ENCODE measurements at regions not wholly inside any gene's neighbourhood (a gene's known extent, or its start where the extent isn't known, plus 50 kb on each side); places are given as distances from the start of the nearest gene placed in this dataset.

- DNase-seq = no peak
Measured at GRCh38 chr2:104444392-104444791, 409.5 kb upstream of the POU3F3 start.

DNA sequence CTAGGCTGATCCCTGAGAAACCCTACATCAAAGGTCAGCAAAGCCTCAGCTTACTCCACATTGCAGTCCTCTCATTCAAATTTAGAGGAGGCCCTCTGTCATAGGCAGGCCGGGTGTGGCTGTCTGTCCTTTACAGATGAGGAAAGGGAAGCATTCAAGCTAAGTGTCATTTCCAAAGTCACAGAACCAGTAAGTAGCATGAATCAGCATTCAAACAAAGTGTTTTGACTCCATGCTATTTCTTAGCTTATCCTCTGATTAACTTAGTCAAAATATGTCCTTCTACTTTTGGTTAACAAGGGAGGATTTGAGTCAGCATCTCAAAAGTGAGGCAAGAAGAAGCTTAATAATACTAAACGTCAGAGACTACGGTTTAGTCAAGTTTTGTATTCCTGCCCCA, 409.0 kb upstream of the POU3F3 start:
- no peak for DNase-seq

DNA sequence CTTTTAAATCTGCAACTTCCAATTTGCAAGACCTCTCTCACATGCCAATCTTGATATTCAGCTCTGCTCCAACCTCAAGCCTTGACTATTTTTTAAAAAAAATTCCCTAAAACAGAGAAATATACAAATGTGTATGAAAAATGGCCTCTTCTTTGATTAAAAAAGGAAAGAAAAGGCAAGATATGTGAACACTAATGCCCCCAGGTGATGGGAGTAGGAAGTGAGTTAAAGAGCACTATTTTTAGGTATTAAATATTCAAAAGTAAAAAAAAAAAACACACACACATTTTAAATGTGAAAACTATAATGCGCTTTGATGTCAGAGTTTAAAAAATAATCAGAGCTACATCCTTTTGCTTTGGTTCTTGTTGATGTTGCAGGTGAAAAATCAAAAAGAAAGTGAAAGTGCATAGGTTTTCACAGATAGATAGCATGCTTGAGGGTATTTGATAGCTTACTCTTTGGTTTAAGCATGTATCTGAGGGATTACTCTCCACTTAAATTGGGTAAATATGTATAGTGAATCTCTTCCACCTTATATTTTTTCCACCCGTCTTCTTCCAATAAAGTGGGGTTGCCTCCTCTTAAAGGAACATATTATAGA, 406.0 kb upstream of the POU3F3 start:
- no peak for DNase-seq

- no peak for DNase-seq
Measured at GRCh38 chr2:104448661-104449440, 405.1 kb upstream of the POU3F3 start.

GRCh38 chr2:104452558-104452957, 401.4 kb upstream of the POU3F3 start:
- no peak for DNase-seq

GRCh38 chr2:104462731-104463130, 391.2 kb upstream of the POU3F3 start:
- no peak for DNase-seq

GRCh38 chr2:104465981-104466380, 387.9 kb upstream of the POU3F3 start:
- no peak for DNase-seq

DNA sequence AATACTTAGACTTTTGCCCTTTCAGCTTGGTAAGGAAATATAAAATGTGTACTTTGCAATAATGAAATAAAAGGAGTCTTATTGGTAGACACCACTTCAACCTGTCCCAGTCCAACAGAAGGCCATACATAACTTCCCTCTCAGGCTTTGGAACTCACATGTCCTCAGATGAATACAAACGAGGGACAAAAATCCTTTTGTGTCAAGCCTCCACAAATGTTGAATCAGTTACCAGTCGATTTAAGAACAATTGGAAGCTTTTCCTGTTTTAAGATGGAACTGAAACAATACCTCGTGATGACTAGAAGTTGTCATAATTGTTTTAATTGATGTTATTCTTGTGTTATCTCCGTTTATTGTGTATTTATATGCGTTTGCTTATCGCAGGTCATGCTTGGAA, 385.1 kb upstream of the POU3F3 start:
- DNase-seq = no peak

- DNase-seq = no peak
Measured at GRCh38 chr2:104472076-104472475, 381.8 kb upstream of the POU3F3 start.

- no peak for DNase-seq
Measured at GRCh38 chr2:104473546-104473945, 380.4 kb upstream of the POU3F3 start.

GRCh38 chr2:104474716-104475115, 379.2 kb upstream of the POU3F3 start:
- no peak for DNase-seq

GRCh38 chr2:104476075-104476474, 377.8 kb upstream of the POU3F3 start:
- no peak for DNase-seq

DNA sequence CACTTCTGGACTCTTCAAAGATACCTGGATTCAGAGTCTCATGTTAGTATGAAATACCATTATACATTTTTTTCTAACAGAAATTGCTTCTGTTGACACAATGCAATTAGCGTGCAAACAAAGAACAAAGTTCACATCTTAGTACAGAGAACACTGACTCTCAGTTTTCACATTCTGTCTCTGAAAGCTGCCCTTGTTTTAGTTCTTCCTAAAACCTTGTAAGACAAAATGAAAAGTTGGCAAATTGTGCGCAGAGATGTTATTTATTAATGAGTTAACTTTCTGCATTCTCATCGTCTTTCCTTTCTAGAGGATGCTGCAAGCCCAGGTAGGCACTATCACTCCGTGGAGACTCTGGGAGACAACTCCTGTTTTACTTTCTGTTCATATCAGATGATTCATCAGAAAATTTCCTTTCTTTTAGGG, 377.3 kb upstream of the POU3F3 start:
- no peak for DNase-seq

GRCh38 chr2:104481341-104481740, 372.6 kb upstream of the POU3F3 start:
- DNase-seq = no peak

GRCh38 chr2:104487366-104487765, 366.5 kb upstream of the POU3F3 start:
- DNase-seq = no peak

- no peak for DNase-seq
Measured at GRCh38 chr2:104493698-104494097, 360.2 kb upstream of the POU3F3 start.

DNA sequence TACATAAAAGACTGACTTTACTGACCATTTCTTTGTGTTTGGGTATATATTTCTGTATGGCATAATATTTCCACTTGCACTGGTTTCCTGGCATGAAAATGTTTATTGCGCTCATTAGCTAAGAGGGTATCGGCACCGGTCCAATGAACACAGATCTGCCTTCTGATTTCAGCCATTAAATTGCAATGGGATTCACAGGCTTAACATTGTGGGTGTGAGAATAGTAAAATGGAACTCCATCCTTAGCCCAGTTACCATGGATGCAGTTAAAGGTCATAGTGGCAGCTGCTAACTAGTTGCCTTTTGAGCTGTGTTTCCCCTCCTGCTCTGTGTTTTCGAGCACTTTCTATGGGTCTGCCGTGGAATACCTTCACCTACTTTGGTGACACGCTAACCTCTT, 352.6 kb upstream of the POU3F3 start:
- no peak for DNase-seq

DNA sequence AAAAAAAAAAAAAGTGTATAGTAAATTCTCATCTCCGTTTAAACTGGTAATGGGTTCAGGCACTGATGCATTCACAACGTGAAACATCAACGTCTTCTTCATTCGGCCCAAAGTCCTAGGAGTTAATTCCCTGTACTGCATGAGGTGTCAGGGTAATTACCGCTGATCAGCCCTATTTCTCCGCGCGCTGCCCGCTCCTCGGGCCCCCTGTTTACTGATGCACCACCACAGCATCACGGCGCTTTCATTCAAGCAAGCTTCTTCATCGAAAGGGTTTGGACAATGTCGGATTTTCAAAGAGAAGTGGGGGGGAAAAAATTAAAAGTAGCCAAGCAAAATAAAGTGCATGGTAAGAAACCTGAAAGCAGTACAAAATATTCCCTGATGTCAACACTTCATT, 352.0 kb upstream of the POU3F3 start:
- no peak for DNase-seq

- DNase-seq = no peak
Measured at GRCh38 chr2:104502901-104503300, 351.0 kb upstream of the POU3F3 start.

DNA sequence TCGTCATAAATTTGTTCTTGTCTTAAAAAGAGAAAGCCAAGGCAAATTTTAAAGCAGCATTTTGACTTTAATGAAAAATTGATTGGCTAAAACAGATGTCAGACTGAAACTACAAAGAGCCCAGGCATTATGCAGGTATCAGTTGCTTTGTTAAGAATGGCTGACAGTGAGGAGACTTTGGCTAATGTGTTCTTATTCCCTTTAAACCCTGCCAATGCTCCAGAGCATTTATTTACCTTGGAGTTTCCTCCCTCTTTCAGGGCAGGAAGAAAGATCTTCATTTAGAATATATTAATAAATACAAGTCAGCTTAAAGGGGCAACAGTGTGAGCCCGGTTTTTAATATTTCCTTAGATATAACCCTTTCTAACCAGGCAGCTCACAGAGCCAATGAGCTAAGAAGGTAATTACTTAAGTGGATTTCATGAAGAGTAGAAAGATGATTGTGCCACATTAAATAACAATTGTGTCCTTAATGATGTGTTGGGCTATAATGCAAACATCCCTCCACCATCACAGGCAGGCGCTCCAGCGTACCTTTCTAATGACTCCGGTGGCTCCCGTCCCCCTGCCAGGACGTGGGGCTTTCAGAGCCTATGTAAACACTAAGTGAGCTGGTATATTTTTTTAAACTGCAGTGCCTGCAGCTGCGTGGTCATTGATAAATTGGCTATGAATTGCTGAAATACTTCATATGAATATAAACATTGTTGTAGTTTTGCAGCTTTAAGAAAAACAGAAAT, 349.4 kb upstream of the POU3F3 start:
- DNase-seq = no peak

DNA sequence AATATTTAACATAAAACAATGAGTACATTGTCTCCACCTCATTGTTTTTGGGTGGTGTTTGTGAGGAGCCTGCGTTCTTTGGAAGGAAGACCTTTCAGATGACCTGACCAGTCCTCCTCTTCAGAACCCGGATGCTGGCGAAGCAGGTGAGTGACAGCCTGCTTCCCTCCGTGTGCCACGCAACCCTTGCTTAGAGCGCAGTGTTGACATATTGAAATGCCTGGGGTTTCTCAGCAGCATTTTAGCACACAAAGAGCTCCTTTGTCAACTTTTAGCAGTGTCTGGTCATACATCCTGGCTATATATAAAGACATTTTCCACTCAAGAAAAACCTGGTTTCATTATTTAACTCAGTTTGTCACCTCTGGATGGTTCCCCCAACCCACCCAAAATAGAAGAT, 335.7 kb upstream of the POU3F3 start:
- DNase-seq = no peak

DNA sequence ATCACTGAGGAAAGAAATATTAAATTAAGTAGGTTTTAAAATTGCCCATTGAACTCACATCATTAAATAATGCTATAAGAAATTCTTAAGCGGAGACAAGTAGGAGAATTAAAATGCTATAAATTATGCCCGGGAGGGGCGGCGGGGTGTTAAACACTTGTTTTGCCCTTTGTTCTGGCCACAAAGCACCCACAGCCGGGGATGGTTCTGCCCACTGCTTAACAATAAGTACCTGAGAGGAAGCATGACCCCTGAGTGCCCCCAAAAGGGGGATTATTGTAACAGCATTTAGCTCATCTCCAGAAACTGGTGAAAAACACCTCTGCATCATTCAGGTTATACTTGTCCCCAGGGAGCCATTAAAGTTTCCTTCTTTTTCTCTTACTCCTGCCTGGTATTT, 332.7 kb upstream of the POU3F3 start:
- no peak for DNase-seq

DNA sequence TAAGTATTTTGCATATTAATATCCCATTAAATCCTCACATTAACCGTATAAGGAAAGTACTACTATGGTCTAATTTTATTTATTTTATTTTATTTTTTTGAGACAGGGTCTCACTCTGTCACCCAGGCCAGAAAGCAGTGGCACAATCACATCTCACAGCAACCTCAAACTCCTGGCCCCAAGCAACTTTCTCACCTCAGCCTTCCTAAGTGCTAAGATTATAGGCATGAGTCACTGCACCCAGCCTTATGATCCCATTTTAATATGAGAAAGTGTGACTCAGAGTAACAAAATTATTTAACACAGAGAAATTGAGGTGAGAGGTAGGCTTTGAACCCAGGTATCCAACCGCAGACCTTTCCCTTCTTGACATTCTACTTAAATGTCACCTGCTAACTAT, 330.0 kb upstream of the POU3F3 start:
- DNase-seq = no peak

Measured in right lung (tissue), 2 donors.